ENCODE measurements at regions not wholly inside any gene's neighbourhood (a gene's known extent, or its start where the extent isn't known, plus 50 kb on each side); places are given as distances from the start of the nearest gene placed in this dataset.
A peak's percentile ranks its signal among the peaks of the same experiment; 100 is the strongest.
"Not testable (repeated sequence)": the region's sequence is repeated elsewhere in the genome, so short reads cannot be mapped to it uniquely, and the experiment has no call there.

- no peak for DNase-seq (ENCODE audit: low spot score)
Observed at GRCh38 chr11:45407226-45407625, 121.1 kb upstream of the SYT13 start.

GRCh38 chr11:45405916-45406670 is 120.0 kb upstream of the SYT13 start:
- no peak for DNase-seq (ENCODE audit: low spot score)

- not testable (repeated sequence) for DNase-seq (ENCODE audit: low spot score)
Observed at GRCh38 chr11:45403521-45403920, 117.4 kb upstream of the SYT13 start.

GRCh38 chr11:45402049-45402630 is 116.0 kb upstream of the SYT13 start:
- DNase-seq (ENCODE audit: low spot score) = no peak

- peak; percentile 43 for DNase-seq (ENCODE audit: low spot score)
Observed at GRCh38 chr11:45400591-45400990, 114.5 kb upstream of the SYT13 start.

GRCh38 chr11:45399166-45399565 is 113.0 kb upstream of the SYT13 start:
- DNase-seq (ENCODE audit: low spot score) = no peak

- DNase-seq (ENCODE audit: low spot score) = no peak
Observed at GRCh38 chr11:45398325-45398724, 112.2 kb upstream of the SYT13 start.

- no peak for DNase-seq (ENCODE audit: low spot score)
Observed at GRCh38 chr11:45396394-45396793, 110.3 kb upstream of the SYT13 start.

GRCh38 chr11:45395947-45396346 is 109.8 kb upstream of the SYT13 start:
- DNase-seq (ENCODE audit: low spot score) = no peak

- no peak for DNase-seq (ENCODE audit: low spot score)
Observed at GRCh38 chr11:45395421-45395820, 109.3 kb upstream of the SYT13 start.

GRCh38 chr11:45394294-45395085 is 108.3 kb upstream of the SYT13 start:
- DNase-seq (ENCODE audit: low spot score) = no peak

- no peak for DNase-seq (ENCODE audit: low spot score)
Observed at GRCh38 chr11:45393826-45394225, 107.7 kb upstream of the SYT13 start.

- DNase-seq (ENCODE audit: low spot score) = no peak
Observed at GRCh38 chr11:45393334-45393733, 107.2 kb upstream of the SYT13 start.

- DNase-seq (ENCODE audit: low spot score) = no peak
Observed at GRCh38 chr11:45392591-45393091, 106.5 kb upstream of the SYT13 start.

- DNase-seq (ENCODE audit: low spot score) = no peak
Observed at GRCh38 chr11:45392154-45392553, 106.0 kb upstream of the SYT13 start.

GRCh38 chr11:45391168-45391850 is 105.2 kb upstream of the SYT13 start:
- DNase-seq (ENCODE audit: low spot score) = no peak

GRCh38 chr11:45390407-45390806 is 104.3 kb upstream of the SYT13 start:
- no peak for DNase-seq (ENCODE audit: low spot score)

GRCh38 chr11:45388472-45388871 is 102.3 kb upstream of the SYT13 start:
- DNase-seq (ENCODE audit: low spot score) = no peak

GRCh38 chr11:45387885-45388284 is 101.7 kb upstream of the SYT13 start:
- not testable (repeated sequence) for DNase-seq (ENCODE audit: low spot score)

GRCh38 chr11:45386972-45387371 is 100.8 kb upstream of the SYT13 start:
- no peak for DNase-seq (ENCODE audit: low spot score)

GRCh38 chr11:45385844-45386243 is 99.7 kb upstream of the SYT13 start:
- DNase-seq (ENCODE audit: low spot score) = no peak

- no peak for DNase-seq (ENCODE audit: low spot score)
Observed at GRCh38 chr11:45385423-45385822, 99.3 kb upstream of the SYT13 start.
